GM19372 (cell line): ENCODE measurements at regions not wholly inside any gene's neighbourhood (a gene's known extent, or its start where the extent isn't known, plus 50 kb on each side); places are given as distances from the start of the nearest gene placed in this dataset.
"Not testable (repeated sequence)": the region's sequence is repeated elsewhere in the genome, so short reads cannot be mapped to it uniquely, and the experiment has no call there.

Source experiments
- ATAC-seq: cut with Tn5 transposase; IDR thresholded peaks from one replicate; pipeline ENCODE4 v1.9.1; 2021; ENCODE audit warnings: mild to moderate bottlenecking, low read depth, moderate library complexity; ENCODE audit not compliant: unreplicated experiment

DNA sequence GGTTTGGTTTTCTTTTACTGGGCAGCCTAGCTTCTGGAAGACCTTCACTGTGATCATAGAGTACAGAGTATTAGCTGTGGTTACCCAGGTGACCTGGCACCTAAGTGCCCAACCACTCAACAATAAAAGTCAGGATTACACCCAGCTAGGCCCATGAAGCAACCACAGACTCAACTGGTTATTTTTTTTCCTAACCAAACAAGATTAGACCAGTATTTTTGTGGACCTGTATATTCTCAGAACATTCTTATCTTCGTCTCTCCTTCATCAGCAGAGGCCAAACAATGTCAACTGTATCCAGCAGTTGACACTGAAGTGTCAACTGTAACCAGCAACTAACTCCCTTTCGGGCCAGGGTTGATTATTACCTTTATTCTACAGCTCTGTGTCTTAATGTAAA lies 289.2 kb upstream of the SLC39A10 start:
- no peak for ATAC-seq

DNA sequence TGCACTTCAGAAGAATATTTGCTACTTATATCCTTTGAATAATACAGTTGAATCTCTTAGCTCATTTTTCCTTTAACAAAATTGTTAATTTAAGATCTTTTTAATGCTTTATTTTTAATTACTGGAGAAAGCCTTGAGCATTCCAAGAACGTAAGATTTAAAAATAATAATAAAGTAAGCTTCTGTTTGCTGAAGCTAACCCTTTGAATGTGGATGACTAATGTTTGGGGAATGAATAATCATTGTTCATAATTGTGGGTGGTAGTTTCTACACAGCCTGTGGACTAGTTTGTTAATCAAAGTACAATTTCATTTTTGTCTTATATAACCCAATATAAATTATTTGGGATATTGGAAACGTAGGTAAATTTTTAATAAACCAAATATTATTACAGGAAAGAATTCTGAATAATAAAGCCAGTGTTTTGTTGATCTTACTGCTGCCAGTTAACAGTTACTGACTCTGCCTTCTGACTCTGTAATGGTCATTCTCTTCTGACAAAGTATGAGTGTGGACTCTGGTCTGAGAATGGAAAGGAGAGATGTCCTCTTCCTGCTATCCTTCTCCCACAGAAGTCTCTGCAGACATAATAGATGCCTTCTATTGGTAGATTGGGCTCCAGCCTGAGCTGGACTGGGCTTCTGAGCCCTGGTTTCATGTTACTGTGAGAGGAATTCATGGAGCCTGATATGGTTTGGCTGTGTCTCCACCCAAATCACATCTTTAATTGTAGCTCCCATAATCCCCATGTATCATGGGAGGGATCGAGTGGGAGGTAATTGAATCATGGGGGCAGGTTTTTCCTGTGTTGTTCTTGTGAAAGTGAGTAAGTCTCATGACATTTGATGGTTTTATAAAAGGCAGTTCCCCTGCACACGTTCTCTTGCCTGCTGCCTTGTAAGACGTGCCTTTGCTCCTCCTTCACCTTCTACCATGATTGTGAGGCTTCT lies 292.7 kb upstream of the SLC39A10 start:
- no peak for ATAC-seq

DNA sequence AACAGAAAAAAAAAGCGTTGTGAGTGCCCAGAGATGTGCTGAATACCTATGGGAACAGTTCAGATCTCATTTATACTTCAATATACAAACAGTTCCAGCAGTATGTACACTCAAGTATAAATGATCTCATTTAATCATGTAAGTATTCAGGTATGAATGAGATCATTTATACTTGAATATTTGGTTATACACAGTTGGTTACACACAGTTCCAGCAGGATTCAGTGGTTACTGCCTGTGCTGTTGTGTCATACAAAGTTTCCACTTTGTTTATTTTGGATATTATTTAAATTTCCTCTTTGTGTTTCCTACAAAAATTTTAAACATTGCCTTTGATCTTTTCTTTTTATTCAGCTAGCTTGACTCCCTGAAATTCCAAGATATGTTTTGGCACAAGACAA lies 293.5 kb upstream of the SLC39A10 start:
- no peak for ATAC-seq

DNA sequence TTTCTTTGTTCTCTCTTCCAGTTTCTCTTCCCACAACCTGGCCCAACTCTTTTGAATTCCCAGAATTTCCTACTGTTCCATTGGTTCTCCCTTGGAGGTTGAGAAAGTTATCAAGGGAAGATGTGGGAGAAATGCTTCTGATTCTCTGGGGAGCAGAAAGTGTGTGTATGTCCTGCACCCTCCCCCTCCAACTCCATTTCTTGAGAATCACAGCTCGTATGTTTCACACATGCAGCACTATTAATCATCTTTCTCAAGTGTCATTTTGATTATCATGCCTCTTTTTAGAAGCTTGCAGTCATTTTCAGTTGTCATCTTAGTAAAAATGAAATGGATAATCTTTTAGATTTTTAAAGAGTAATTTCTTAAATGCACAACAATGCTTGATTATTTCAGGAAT lies 296.8 kb upstream of the SLC39A10 start:
- ATAC-seq: no peak

DNA sequence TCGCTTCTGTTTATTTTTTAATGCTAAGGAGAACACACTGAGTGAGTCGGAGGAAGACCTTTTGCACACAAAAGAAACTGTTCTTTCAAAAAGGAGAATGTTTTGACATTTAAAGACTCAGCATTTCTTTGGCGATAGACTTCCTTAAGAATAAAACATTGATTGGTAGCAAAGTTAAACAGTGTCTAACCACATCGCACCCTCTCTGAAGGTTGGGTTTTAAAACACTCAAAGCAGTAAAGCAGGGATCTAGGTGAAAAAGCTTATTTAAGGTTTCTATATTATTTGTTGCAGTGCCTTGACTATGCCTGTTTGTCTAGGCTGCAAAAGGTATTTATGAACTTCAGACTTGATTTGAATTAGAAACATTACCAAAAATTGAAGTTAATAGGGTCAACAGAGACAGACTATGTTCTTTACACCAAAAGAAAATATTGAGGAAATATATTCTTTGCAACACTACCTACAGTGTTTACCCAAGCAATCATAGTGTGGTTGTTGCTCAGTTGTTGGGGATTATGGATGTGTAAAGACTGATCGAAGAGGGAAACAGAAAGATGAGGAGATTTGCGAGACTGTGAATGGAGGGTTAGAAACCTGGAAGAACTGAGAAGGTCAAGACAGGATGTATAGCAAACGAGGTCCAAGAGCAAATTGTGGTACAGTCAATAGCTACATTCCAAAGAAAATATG lies 297.8 kb upstream of the SLC39A10 start:
- ATAC-seq: no peak

DNA sequence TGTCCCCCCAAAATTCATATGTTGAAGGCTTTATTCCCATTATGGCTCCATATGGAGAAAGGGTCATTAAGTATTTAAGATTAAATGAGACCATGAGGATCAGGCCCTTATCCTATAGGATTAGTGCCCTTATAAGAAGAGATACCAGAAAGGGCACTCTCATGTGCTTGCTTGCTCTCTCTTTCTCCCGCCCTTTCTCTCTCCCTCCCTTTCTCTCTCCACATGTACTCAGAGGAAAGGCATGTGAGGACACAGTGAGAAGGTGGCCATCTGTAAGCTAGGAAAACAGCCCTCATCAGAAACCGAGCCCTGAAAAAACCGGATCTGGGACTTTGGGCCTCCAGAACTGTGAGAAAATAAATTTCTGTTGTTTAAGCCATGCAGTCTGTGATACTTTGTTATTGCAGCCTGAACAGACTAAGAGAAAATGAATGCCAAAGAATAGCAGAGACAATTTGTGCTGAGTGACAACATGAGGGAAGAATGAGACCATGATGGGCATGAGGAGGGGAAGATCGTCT lies 300.0 kb upstream of the SLC39A10 start:
- no peak for ATAC-seq

DNA sequence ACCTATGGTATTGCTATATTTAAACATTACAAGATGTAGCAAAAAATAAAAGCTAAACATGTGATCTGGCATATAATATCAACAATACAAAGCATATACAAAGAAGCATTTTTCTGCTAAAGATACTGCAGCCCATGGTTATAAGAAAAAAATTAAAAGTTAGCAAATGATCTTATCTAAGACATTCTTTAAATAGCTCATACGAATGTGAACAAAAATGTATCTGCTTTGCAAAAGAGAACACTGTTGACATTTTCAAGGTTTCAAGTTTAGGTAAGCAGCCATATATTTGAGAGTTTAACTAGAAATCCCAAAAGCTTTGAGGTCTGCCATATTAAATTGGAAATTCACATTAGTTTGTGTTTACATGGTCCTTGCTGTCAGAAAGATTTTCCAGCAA lies 301.0 kb upstream of the SLC39A10 start:
- no peak for ATAC-seq

DNA sequence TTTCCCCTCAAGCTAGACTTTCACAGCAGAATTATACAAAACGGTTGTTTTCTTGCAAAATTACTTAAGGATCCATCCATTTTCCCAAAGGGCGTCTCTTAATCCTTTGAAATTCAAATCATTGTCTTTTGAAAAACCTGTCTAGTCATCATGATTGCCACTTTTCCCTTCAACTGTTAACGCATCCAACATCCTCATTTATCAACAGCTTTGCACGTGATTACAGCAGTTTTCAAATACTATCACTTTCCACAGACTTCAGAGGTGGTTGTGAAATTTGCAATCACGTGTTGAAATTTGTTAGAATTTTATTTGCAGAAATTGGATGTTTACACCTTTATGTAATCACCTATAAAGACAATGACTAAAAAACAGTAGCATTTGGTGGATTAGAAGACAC lies 304.4 kb upstream of the SLC39A10 start:
- ATAC-seq: no peak

DNA sequence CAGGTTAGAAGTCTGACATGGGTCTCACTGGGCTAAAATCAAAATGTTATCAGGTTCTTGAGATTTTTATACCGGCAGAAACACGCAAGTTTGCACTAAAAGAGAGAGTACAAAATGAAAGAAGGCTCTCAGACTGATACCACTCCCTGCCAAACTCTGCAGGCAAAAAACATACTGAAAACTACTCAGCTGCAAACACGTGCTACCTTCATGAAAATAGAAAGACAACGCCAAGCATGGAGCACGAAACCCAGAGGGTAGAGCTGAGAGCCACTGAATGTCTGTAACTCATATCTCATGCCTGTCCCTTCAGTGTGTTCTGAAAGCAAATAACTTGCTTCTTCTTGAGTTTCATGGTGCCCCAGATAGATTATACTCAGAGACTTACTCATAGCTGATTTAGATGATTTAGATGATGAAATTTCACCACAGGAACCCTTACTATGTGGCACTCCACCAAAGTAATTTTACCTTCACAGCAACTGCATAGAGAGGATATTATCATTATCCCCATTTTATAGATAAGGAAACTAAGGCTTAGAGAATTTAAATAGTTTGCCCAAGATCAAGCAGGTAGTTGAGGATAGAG lies 313.0 kb upstream of the SLC39A10 start:
- ATAC-seq: no peak

DNA sequence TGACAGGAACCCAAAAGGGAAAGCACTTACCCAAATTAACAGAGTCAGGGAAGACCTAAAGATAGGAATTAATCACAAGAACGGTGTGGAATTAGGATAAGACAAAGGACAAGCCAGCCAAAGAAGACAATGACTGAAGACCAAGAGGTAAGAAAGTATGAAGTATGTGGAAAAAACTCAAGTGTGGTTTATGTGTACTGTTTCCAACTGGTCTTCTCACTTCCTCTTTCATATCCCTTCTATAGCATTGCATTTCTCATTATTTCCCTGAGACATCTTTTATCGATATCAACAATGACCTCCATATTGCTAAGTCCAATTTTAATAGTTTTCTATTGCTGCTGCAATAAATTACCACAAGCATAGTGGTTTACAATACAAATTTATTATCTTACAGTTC lies 313.5 kb upstream of the SLC39A10 start:
- peak; percentile 71 for ATAC-seq

DNA sequence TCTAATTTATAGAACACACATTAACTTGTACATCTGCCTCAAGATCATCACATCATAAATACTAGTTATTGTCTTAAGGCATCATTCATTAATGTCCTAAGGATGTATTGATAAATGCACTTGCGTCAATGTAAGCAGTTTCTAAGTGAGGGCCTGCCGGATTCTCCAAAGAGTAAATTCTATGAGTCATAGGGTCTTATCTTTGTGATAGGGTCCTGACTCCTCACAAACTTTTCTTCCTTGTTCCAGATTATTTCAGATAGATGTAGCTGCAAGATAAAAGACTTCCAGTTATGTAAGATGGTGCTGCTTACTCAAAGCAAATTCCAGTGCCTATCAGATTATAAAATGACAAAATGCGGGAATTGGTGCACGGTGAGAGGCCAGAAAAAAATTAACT lies 315.0 kb upstream of the SLC39A10 start:
- no peak for ATAC-seq

DNA sequence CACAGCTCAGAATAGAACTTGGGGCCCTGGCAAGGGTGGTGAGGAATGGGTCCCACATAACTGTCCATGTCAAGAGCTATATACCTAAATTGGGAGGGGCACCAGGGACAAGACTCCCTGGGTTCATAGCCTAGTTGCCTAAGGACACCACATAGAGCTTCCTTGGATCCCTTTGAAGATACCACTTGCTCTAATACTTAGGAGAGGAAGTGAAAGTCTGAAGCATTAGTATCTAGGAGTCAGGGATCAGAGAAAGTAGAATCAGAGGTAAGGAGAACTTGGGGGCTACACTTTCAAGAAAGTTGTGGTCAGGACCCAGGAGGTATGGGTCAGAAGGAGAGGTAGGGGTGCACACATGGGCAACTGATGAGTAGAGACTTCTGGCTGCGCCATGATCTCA lies 318.2 kb upstream of the SLC39A10 start:
- no peak for ATAC-seq

DNA sequence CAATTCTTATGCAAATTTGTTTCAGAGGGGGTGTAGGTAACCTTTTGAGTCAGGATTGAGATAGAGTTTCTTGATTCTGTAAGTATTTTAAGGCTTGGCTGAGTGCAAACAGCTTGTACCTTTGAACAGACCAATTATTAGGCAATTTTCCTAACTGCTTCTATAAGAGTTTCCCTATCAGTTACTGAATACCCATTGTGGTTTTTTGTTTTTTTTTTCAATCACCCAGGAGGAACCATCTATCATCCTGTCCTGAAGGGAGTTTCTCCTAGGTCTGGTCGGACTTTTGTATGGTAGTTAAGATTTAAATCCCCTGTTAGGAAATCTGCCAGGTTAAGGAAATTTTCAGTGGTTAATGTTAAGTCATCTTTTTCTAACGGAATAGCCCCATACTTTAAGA lies 319.4 kb upstream of the SLC39A10 start:
- no peak for ATAC-seq

DNA sequence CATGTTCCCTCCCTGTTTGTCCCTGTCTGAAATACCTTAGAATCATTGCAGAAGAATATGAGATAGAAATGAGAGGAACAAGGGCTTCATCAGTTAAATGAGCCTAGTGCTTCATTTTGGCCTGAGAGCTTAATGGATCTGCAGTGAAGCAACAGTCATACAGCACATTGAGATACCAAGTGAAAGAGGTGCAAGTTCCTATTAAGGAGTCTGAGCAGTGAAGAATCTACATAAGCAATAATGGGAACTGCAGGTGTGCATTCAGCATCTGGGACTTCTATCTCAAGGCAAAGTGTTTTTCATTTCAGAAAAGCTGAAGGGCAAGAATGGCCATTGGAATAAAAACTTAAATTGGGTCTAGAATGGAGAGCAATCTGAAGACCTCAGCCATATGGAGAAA lies 323.2 kb upstream of the SLC39A10 start:
- ATAC-seq: no peak

DNA sequence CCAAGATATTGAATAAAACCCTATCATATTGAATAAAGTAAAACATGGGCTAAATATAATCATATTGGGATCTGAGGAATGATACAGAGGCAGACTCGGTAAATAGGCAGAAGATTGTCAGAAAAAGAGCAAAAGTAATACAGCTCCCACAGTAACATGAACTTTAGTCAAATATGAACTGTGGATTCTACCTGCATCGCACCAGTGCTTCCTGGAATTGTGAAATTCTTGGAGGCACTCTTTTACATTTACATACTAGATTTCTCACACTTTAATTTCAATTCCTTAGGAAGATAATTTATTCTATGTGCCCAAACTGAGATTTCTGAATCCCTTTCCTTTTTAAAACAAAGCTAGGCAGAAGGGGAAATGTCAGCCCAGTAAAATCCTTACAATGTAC lies 325.1 kb upstream of the SLC39A10 start:
- ATAC-seq: no peak

DNA sequence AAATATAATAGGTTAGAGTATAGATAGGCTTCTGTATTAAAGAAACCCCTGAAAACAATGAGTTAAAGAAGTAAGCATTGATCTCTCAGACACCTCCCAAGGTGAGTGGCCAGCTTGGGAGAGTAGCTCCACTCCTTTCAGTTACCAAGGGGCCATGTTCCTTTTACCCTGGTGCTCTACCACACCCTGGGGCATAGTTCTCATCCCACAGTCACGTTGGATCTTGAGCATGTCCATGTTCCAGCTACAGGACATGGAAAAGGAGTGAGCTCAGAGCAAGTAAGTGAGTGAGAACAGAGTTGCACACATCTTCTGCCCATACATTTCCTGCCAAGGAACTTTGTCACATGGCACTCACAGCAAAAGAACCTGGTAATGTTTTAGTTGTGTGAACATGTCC lies 325.9 kb upstream of the SLC39A10 start:
- ATAC-seq: no peak

DNA sequence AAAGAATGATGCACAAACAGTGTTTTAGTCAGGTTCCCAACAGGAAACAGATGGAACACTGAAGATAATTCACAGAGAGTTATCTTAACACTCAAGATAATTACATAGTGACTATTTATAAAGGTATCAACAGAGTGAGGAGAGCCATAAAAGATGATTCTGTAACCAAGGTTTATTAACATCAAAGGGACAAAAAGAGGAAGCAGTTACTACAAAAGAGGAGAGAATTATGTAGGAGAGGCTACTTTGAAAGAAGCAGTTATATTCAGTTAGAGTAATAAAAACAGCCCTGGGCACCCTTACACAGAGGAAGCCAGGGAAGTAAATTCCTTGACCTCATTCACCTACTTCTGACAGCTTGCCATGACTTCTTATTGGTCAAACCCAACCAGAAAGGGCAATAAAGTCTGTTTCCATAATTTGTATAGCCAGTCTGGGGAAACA lies 326.5 kb upstream of the SLC39A10 start:
- ATAC-seq: peak; percentile 70

DNA sequence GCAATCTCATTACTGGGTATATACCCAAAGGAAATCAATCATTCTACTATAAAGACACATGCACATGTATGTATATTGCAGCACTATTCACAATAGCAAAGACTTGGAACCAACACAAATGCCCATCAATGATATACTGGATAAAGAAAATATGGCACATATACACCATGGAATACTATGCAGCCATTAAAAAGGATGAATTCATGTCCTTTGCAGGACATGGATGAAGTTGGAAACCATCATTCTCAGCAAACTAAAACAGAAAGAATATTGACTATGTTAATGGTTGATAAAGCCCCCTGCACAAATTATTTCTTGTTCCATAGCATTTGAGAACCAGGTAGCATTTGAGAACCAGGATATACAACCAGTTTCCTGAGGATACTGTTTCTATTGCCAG lies 327.2 kb upstream of the SLC39A10 start:
- not testable (repeated sequence) for ATAC-seq

DNA sequence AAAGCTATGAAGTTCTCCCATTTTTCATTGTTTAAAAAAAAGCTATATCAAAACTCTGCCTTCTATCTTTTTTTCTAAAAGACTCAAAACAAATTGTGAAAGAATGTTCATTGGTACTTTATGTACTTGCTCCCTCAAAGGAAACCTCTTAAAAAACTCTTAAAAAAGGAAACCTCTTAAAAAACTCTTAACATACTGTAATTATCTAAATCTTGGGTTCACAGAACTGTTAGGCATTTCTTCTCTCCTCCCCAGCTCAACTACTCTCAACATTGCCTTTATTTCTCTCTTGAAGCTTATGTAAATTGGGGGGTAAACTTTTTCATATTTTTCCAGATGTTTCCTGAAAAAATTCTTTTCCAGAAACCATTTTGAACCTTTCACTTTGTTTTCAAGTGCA lies 330.5 kb upstream of the SLC39A10 start:
- ATAC-seq: no peak

DNA sequence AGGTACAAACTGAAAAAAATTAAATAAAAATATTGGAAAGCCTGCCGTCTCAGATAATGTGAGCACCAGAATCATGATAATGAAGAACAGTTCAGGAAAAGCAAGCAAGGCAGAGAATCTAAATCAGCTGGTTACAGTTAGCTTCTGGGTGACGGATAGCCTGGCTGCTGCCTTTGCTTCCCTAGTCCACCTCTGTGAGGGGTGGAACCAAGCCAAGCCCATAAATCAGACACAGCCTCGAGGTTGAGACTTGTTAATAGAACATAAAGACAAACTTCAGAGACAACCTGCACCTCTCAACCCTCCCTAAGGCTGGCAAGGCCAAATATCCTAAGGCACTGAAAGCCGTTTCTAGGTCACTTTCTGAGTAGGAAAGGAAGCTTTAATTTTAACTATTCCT lies 334.7 kb upstream of the SLC39A10 start:
- ATAC-seq: no peak

DNA sequence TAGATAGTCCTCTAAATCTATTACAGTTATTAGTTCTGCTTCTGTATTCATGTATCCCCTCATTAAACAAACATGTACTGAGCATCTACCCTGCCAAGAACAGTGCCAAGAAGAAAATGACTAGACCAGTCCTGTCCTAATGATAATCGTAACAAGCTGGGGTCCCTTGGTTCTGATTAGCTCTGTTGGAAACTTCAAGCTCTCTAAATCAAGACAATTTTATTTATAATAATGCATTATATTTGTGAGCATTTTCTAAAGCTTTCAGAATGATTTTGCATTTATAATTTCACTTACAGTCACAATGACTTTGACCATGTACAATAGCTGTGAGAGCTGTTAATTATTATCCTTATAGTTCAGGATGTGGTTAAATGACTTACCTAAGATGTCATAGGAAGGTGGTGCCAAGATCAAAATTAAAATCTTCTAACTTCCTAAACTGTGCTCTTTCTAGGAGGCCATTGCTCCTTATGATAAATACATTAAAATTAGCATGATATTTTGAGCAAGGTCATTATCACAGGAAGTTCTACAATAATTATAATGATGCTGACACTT lies 336.5 kb upstream of the SLC39A10 start:
- ATAC-seq: peak; percentile 80
